K562 (cell line): ENCODE measurements at regions not wholly inside any gene's neighbourhood (a gene's known extent, or its start where the extent isn't known, plus 50 kb on each side); places are given as distances from the start of the nearest gene placed in this dataset.

Source experiments
- CEBPB ChIP-seq: fragments of 450-650 bp; IDR thresholded peaks from 2 replicates; pipeline ENCODE4 v1.6.1; 2016; ENCODE audit warnings: missing genetic modification characterization, missing compliant biosample characterization
- FOXK1 ChIP-seq: sonication (generic); formaldehyde crosslinking; IDR thresholded peaks from 2 replicates; pipeline ENCODE4 v1.8.0; 2022; ENCODE audit warnings: missing genetic modification reagents, mild to moderate bottlenecking, borderline replicate concordance
- JUN ChIP-seq, 2 experiments: sonication (generic) in 1 of 2; formaldehyde crosslinking in 1 of 2; IDR thresholded peaks; 2 replicates each; pipeline versions ENCODE4 v1.6.1 to v1.8.0; 2012 to 2022; ENCODE audit warnings: borderline replicate concordance in 2 of 2, mild to moderate bottlenecking in 2 of 2, improper control_type of control experiment in 1 of 2, low read depth in 1 of 2, low read length in 1 of 2, missing genetic modification reagents in 1 of 2
- MXI1 ChIP-seq: IDR thresholded peaks from 2 replicates; pipeline ENCODE4 v1.6.1; 2011; ENCODE audit warnings: low read depth, mild to moderate bottlenecking, improper control_type of control experiment, low read length
- NUFIP1 ChIP-seq: fragments of 450-650 bp; IDR thresholded peaks from 2 replicates; pipeline ENCODE4 v1.6.1; 2018; ENCODE audit not compliant: partially characterized antibody
- SAFB ChIP-seq: fragments of 200-400 bp; formaldehyde crosslinking; IDR thresholded peaks from 2 replicates; pipeline ENCODE4 v1.6.1; 2017; ENCODE audit warnings: low read depth, low read length, borderline replicate concordance
- SETDB1 ChIP-seq: IDR thresholded peaks from one replicate; pipeline ENCODE4 v1.6.1; 2012; ENCODE audit warnings: low read length, control low read depth, inconsistent platforms
- ZZZ3 ChIP-seq: fragments of 450-650 bp; IDR thresholded peaks from 2 replicates; pipeline ENCODE4 v1.6.1; 2016; ENCODE audit warnings: antibody characterized with exemption, mild to moderate bottlenecking, moderate library complexity
- TF ChIP-seq, protein P1 (sequence below): fragments of 450-650 bp; IDR thresholded peaks from 2 replicates; pipeline ENCODE4 v1.6.1; 2016; ENCODE audit warnings: mild to moderate bottlenecking, moderate library complexity
- TF ChIP-seq, protein P2 (sequence below): fragments of 450-650 bp; formaldehyde crosslinking; IDR thresholded peaks from 2 replicates; pipeline ENCODE4 v1.4.0; 2020; ENCODE audit warnings: mild to moderate bottlenecking, mixed read lengths
- TF ChIP-seq, protein P3 (sequence below): fragments of 450-650 bp; conservative IDR thresholded peaks from 2 replicates; pipeline ENCODE4 v1.6.1; 2016; ENCODE audit warnings: missing genetic modification characterization, low read depth, mild to moderate bottlenecking, missing compliant biosample characterization, moderate library complexity

- TF ChIP-seq, protein P1, sequence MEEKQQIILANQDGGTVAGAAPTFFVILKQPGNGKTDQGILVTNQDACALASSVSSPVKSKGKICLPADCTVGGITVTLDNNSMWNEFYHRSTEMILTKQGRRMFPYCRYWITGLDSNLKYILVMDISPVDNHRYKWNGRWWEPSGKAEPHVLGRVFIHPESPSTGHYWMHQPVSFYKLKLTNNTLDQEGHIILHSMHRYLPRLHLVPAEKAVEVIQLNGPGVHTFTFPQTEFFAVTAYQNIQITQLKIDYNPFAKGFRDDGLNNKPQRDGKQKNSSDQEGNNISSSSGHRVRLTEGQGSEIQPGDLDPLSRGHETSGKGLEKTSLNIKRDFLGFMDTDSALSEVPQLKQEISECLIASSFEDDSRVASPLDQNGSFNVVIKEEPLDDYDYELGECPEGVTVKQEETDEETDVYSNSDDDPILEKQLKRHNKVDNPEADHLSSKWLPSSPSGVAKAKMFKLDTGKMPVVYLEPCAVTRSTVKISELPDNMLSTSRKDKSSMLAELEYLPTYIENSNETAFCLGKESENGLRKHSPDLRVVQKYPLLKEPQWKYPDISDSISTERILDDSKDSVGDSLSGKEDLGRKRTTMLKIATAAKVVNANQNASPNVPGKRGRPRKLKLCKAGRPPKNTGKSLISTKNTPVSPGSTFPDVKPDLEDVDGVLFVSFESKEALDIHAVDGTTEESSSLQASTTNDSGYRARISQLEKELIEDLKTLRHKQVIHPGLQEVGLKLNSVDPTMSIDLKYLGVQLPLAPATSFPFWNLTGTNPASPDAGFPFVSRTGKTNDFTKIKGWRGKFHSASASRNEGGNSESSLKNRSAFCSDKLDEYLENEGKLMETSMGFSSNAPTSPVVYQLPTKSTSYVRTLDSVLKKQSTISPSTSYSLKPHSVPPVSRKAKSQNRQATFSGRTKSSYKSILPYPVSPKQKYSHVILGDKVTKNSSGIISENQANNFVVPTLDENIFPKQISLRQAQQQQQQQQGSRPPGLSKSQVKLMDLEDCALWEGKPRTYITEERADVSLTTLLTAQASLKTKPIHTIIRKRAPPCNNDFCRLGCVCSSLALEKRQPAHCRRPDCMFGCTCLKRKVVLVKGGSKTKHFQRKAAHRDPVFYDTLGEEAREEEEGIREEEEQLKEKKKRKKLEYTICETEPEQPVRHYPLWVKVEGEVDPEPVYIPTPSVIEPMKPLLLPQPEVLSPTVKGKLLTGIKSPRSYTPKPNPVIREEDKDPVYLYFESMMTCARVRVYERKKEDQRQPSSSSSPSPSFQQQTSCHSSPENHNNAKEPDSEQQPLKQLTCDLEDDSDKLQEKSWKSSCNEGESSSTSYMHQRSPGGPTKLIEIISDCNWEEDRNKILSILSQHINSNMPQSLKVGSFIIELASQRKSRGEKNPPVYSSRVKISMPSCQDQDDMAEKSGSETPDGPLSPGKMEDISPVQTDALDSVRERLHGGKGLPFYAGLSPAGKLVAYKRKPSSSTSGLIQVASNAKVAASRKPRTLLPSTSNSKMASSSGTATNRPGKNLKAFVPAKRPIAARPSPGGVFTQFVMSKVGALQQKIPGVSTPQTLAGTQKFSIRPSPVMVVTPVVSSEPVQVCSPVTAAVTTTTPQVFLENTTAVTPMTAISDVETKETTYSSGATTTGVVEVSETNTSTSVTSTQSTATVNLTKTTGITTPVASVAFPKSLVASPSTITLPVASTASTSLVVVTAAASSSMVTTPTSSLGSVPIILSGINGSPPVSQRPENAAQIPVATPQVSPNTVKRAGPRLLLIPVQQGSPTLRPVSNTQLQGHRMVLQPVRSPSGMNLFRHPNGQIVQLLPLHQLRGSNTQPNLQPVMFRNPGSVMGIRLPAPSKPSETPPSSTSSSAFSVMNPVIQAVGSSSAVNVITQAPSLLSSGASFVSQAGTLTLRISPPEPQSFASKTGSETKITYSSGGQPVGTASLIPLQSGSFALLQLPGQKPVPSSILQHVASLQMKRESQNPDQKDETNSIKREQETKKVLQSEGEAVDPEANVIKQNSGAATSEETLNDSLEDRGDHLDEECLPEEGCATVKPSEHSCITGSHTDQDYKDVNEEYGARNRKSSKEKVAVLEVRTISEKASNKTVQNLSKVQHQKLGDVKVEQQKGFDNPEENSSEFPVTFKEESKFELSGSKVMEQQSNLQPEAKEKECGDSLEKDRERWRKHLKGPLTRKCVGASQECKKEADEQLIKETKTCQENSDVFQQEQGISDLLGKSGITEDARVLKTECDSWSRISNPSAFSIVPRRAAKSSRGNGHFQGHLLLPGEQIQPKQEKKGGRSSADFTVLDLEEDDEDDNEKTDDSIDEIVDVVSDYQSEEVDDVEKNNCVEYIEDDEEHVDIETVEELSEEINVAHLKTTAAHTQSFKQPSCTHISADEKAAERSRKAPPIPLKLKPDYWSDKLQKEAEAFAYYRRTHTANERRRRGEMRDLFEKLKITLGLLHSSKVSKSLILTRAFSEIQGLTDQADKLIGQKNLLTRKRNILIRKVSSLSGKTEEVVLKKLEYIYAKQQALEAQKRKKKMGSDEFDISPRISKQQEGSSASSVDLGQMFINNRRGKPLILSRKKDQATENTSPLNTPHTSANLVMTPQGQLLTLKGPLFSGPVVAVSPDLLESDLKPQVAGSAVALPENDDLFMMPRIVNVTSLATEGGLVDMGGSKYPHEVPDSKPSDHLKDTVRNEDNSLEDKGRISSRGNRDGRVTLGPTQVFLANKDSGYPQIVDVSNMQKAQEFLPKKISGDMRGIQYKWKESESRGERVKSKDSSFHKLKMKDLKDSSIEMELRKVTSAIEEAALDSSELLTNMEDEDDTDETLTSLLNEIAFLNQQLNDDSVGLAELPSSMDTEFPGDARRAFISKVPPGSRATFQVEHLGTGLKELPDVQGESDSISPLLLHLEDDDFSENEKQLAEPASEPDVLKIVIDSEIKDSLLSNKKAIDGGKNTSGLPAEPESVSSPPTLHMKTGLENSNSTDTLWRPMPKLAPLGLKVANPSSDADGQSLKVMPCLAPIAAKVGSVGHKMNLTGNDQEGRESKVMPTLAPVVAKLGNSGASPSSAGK, result peak; percentile 93
- TF ChIP-seq CEBPB (no peak), SETDB1 (no peak), JUN (IDR thresholded peaks at IDR 0.05; ENCODE audit: borderline replicate concordance, low read depth, low read length) (0 out of 2 replicates have a peak, but pooled peaks have one; percentile 17), JUN (CRISPR knock-in tag; IDR thresholded peaks at IDR 0.05; ENCODE audit: borderline replicate concordance) (peak; percentile 16; the same call in 1 of the 2 replicates), MXI1 (no peak), FOXK1 (no peak; the same call in 1 of the 2 replicates), NUFIP1 (no peak), SAFB (peak; percentile 82), ZZZ3 (no peak)
- TF ChIP-seq, protein P2, sequence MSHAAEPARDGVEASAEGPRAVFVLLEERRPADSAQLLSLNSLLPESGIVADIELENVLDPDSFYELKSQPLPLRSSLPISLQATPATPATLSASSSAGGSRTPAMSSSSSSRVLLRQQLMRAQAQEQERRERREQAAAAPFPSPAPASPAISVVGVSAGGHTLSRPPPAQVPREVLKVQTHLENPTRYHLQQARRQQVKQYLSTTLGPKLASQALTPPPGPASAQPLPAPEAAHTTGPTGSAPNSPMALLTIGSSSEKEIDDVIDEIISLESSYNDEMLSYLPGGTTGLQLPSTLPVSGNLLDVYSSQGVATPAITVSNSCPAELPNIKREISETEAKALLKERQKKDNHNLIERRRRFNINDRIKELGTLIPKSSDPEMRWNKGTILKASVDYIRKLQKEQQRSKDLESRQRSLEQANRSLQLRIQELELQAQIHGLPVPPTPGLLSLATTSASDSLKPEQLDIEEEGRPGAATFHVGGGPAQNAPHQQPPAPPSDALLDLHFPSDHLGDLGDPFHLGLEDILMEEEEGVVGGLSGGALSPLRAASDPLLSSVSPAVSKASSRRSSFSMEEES, result no peak
- TF ChIP-seq, protein P3, sequence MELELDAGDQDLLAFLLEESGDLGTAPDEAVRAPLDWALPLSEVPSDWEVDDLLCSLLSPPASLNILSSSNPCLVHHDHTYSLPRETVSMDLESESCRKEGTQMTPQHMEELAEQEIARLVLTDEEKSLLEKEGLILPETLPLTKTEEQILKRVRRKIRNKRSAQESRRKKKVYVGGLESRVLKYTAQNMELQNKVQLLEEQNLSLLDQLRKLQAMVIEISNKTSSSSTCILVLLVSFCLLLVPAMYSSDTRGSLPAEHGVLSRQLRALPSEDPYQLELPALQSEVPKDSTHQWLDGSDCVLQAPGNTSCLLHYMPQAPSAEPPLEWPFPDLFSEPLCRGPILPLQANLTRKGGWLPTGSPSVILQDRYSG, result no peak
Measured at GRCh38 chr3:42013691-42014457, 52.0 kb upstream of the ULK4 start (continued).
